MM.1S (cell line): ENCODE measurements at regions not wholly inside any gene's neighbourhood (a gene's known extent, or its start where the extent isn't known, plus 50 kb on each side); places are given as distances from the start of the nearest gene placed in this dataset.

Source experiments
- EZH2 ChIP-seq: fragments of 300-600 bp; sonication (generic); optimal IDR thresholded peaks from 2 replicates; pipeline ENCODE3; 2017; ENCODE audit warnings: low read depth, mild to moderate bottlenecking, antibody characterized with exemption, low read length, mixed read lengths
- EZH2phosphoT487 ChIP-seq: fragments of 300-600 bp; sonication (generic); IDR thresholded peaks from 2 replicates; pipeline ENCODE4 v1.6.1; 2018; ENCODE audit warnings: antibody characterized with exemption, low read length
- TF ChIP-seq, protein P1 (sequence below): fragments of 300-600 bp; sonication (generic); IDR thresholded peaks from 2 replicates; pipeline ENCODE4 v1.5.1; 2016; ENCODE audit warnings: antibody characterized with exemption, low read length, mixed read lengths

DNA sequence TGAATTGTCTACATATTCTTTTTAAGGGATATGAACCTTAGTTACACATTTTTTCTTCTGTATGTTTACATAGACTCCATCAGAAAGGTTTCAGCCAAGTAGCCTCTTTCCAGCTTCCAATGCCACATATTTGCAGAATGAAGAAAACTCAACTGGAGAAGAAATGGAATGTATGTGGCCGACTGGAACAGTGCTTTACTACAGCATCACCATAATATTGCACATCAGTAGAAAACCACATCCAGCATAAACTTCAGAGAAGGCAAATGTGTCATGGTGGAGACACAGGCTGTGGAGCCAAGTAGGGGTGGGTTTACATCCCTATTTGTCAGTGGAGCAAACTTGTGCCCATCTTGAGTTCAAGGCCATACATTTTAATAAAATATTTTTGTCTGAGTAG is 204.8 kb upstream of the LDB2 start:
- no peak for TF ChIP-seq EZH2
- TF ChIP-seq EZH2phosphoT487: no peak
- TF ChIP-seq, protein P1, sequence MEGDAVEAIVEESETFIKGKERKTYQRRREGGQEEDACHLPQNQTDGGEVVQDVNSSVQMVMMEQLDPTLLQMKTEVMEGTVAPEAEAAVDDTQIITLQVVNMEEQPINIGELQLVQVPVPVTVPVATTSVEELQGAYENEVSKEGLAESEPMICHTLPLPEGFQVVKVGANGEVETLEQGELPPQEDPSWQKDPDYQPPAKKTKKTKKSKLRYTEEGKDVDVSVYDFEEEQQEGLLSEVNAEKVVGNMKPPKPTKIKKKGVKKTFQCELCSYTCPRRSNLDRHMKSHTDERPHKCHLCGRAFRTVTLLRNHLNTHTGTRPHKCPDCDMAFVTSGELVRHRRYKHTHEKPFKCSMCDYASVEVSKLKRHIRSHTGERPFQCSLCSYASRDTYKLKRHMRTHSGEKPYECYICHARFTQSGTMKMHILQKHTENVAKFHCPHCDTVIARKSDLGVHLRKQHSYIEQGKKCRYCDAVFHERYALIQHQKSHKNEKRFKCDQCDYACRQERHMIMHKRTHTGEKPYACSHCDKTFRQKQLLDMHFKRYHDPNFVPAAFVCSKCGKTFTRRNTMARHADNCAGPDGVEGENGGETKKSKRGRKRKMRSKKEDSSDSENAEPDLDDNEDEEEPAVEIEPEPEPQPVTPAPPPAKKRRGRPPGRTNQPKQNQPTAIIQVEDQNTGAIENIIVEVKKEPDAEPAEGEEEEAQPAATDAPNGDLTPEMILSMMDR: no peak
